HG03135 (cell line): ENCODE measurements at regions not wholly inside any gene's neighbourhood (a gene's known extent, or its start where the extent isn't known, plus 50 kb on each side); places are given as distances from the start of the nearest gene placed in this dataset.
A peak's percentile ranks its signal among the peaks of the same experiment; 100 is the strongest.
"Not testable (repeated sequence)": the region's sequence is repeated elsewhere in the genome, so short reads cannot be mapped to it uniquely, and the experiment has no call there.

Experiments used
- ATAC-seq: cut with Tn5 transposase; IDR thresholded peaks from one replicate; pipeline ENCODE4 v1.9.1; 2021; ENCODE audit warnings: mild to moderate bottlenecking, moderate library complexity; ENCODE audit not compliant: unreplicated experiment

DNA sequence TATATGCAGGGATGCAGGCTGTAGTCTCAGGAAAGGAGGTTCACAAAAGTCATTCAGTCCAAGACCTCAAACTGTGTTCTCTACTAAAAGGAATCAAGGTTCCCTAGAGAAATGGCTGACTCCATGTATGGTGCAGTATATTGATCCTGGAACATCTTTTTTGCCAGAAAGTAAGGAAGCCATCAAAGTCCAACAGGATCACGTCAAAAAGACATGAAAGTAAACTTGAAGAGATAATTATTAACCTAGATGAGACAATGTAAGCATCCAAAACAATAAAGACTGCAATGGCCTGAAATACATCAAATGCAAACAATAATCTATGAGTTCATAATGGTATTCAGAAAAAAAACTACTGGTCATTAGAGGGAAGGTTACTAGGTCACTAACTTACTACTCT is 115.6 kb upstream of the FABP2 start:
- not testable (repeated sequence) for ATAC-seq

DNA sequence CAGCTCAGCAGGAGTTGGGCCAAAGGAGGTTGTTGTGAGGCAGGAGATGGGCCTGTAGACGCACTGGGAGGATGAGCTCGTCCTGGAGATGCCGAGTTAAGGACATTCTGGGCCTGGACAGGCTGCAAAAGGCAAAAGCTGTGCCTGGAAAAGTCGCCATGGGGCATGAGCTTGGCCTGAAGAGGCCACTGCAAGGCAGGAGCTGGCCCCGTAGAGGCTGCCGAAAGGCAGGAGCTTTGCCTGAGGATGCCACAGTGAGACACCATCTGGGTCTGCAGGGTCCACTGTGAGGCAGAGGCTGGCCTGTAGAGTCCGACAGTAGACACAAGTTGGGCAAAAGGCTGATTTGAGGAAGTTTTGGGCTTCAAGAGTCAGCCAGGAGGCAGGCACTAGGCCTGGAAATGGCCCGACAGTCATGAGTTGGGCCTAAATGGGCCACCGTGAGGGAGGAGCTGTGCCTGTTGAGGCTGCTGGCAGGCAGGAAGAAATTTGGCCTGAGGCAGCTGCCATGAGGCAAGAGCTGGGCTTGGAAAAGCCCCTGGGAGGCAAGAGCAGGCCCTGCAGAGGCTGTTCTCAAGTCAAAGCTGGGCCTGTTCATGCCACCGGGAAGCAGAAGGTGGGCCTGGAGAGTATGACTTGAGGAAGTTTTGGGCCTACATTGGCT is 86.8 kb upstream of the FABP2 start:
- not testable (repeated sequence) for ATAC-seq

DNA sequence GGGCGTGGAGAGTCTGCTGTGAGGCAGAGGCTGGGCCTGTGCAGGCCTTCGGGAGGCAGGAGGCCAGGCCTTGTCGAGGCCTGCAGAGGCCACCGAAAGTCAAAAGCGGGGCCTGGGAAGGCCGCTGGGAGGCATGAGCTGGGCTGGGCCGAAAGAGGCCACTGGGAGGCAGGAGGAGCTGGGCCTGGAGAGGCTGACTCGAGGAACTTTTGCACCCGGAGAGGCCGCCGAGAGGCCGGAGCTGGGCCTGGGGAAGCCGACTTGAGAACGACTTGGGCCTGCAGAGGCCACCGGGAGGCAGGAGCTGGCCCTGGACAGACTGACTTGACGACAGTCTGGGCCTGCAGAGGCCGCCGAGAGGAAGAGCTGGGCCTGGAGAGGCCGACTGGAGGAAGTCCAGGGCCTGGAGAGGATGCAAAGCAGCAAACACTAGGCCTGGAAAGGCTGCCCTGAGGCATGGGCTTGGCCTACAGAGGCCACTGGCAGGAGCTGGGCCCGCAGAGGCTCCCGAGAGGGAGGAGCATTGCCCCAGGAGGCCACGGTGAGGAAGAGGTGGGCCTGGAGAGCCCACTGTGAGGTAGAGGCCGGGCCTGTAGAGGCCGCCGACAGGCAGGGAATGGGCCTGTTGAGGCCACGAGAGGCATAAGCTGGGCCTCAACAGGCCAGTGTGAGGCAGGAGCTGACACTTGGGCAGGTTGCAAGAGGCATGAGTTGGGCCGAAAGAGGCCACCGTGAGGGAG is 85.0 kb upstream of the FABP2 start:
- ATAC-seq: not testable (repeated sequence)

DNA sequence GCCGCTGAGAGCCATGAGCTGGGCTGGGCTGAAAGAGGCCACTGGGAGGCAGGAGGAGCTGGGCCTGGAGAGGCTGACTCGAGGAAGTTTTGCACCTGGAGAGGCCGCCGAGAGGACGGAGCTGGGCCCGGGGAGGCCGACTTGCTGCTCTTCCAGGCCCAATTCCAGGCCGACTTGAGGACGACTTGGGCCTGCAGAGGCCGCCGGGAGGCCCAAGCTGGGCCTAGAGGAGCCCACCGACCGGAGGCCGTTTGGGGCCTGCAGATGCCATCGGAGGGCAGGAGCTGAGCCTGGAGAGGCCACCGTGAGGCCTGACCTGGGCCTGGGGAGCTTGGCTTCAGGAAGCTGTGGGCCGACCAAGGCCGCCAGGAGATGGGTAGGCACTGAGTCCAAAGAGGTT is 84.1 kb upstream of the FABP2 start:
- not testable (repeated sequence) for ATAC-seq

DNA sequence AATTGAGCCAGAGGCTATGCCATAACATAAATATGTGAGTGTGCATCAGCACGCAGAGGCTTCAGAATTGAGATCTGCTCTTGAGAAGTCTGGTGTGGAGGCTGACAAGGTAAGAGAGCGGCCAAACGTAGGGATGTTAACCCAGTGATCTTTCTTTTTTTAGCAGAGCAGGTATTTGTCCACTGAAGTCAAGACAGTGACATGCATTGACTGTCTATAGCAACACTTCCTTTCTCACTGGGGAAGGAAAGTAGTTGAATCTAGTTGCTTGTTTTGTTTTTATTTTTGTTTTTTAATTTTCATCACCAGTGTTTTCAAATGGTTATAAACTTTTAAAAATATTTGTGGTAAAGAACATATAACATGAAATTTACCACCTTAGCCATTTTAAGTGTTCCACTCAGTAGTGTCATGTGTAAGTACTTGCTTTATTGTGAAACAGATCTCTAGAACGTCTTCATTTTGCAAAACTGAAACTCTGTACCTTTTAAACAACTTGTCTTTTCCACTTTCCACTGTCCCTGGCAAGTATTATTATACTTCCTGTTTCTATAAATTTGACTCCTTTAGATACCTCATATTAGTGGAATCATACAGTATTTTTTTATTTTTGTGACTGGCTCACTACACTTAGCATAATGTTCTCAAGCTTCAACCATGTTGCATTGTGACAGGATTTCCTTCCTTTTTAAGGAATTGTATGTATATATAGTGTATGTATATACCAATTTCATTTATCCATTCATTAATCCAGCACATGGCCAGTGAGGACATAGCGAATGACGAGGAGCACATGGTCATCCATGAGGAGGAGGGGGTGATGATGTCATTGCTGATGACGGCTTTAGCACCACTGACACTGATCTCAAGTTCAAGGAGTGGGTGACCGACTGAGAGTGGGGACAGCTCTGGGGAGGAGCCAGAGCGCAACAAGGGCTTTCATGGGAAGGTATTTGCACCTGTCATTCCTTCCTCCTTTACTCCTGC is 80.7 kb upstream of the FABP2 start:
- peak; percentile 74 for ATAC-seq

DNA sequence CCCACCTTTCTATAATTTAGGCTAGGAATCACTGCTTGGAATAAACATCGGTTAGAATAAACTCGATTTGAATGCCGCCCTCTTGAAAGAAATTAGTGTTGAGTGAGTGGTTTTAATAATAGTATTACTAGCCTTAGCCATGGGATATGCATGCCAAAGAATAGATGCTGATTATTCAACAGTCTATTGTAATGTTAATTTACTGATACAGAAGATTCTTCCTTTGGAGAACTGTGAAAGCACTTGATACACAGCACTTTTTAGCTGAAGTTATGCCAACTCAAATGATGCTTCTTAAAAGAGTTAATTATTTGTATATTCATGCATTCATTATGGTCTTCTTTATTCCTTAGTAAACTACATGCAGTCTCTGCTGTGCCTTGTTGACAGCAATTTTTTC is 73.8 kb upstream of the FABP2 start:
- ATAC-seq: not testable (repeated sequence)

DNA sequence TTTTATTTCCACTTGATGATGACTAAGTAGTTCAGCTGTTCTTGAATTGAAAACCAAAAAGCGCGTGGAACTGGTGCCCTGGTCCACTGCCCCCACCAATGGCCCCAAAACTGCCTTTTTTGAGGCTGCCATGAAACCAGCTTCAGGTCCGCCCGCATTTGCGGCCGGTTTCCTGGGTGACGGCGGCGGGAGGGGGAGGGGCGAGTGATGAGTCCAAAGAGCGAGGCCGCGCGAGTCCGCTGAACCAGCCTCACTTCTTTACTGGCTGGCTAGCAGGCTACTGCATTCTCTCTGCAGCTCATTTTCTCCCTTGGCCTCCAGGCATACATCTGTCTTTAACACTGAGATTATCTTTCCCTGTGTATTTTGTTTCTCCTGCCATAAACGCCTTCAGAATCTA is 72.9 kb upstream of the FABP2 start:
- no peak for ATAC-seq

DNA sequence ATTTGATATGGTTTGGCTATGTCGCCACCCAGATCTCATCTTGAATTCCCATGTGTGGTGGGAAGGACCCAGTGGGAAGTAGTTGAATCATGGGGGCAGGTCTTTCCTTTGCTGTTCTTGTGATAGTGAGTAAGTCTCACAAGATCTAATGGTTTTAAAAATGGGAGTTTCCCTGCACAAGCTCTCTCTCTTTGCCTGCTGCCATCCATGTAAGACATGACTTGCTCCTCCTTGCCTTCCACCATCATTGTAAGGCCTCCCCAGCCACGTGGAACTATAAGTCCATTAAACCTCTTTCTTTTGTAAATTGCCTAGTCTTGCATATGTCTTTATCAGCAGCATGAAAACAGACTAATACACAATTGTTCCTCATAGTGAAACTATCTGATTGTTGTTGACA is 66.9 kb upstream of the FABP2 start:
- ATAC-seq: not testable (repeated sequence)

DNA sequence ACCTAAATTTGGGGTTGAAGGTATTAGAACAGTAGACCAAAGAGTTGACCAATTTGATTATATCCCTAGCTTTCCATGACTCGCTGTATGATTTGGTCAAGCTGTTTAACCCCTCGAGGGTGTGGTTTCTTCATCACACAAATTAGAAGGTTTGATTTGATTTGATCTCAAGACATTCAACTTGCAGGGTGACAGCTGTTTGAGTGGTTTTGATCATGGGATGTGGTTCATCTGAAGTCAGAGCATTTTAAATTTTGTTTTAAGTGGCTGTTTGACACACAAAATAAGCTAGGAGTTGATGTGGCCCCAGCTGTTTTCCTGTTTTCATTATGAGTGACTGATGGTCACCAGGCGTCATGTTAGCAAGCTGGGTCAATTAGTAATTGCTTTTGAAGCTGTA is 52.7 kb upstream of the FABP2 start:
- not testable (repeated sequence) for ATAC-seq

DNA sequence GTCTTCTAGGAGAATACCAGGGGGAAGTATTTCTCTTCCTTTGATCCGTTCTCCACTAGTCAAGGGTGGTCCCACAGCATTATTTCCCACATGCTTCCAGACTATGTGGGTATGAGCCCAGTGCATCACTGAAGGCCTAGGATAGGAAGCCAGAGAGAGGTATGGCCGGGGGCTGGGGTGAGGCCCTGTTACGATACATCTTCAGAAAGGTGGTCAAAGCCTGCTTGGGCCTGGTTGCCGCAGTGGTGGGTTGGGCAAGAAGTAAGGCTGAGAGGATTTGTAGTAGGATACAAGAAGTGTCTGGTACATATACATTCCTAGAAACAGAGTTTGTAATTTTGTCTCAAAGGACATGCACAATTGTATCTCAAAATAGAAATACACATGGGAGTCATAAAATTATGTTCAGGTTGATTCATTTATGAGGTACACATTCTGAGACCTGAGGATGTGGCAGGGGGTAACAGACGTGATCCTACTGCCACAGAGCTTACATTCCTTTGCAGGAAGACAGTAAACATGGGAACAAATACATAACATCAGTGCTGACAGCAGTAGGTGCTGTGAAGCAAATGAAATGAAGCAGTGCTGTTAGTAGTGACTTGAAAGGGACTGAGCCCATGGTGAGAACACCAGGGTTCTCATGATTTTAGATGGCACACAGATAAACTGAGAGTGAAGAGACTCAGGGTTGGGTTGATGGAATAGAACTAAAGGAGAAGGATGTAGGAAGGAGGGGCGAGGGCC is 50.6 kb upstream of the FABP2 start:
- ATAC-seq: not testable (repeated sequence)
